ENCODE measurements at regions not wholly inside any gene's neighbourhood (a gene's known extent, or its start where the extent isn't known, plus 50 kb on each side); places are given as distances from the start of the nearest gene placed in this dataset.
"Not testable (repeated sequence)": the region's sequence is repeated elsewhere in the genome, so short reads cannot be mapped to it uniquely, and the experiment has no call there.

DNA sequence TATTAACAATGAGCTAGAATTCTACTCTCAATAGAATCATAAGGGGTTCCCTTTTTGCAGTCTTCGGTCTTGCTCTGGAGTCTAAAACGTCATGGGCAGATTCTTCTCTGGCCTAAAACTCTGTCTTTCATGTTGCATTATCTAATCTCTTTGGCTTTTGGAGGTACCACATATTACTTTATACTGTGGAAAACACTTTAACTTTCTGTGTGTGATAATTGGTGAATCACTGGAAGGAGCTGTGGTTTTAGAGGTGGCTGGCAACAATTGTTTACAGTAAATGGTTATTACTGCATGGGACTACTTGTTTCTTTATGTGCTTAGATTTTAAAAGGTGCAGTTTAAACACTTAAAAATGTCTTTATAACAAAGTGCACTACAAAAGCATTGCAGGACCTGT, 414.3 kb downstream of the TMEM135 start:
- TF ChIP-seq EZH2 (IDR thresholded peaks at IDR 0.05) = not testable (repeated sequence)
- TF ChIP-seq, protein P1, sequence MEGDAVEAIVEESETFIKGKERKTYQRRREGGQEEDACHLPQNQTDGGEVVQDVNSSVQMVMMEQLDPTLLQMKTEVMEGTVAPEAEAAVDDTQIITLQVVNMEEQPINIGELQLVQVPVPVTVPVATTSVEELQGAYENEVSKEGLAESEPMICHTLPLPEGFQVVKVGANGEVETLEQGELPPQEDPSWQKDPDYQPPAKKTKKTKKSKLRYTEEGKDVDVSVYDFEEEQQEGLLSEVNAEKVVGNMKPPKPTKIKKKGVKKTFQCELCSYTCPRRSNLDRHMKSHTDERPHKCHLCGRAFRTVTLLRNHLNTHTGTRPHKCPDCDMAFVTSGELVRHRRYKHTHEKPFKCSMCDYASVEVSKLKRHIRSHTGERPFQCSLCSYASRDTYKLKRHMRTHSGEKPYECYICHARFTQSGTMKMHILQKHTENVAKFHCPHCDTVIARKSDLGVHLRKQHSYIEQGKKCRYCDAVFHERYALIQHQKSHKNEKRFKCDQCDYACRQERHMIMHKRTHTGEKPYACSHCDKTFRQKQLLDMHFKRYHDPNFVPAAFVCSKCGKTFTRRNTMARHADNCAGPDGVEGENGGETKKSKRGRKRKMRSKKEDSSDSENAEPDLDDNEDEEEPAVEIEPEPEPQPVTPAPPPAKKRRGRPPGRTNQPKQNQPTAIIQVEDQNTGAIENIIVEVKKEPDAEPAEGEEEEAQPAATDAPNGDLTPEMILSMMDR (IDR thresholded peaks at IDR 0.05) = not testable (repeated sequence)
